K562 (cell line): ENCODE measurements at regions not wholly inside any gene's neighbourhood (a gene's known extent, or its start where the extent isn't known, plus 50 kb on each side); places are given as distances from the start of the nearest gene placed in this dataset.

ENCODE experiments used
- ATAC-seq: fragments of 200-7000 bp; cut with Tn5 transposase; 3 replicates; pipeline ENCODE4 v1.9.1; 2020; ENCODE audit warnings: moderate library complexity
- BruUV-seq: library from RNA; stranded (reverse); fragments of 400-500 nt; replicated peaks from 2 replicates; lab custom pipeline; 2021; lab: Mats Ljungman, UMichigan
- CTCF ChIA-PET: fragments of 300-600 bp; formaldehyde crosslinking; extraction: SDS; loops from one replicate; lab custom pipeline; 2021; ENCODE audit warnings: low intra/inter-chr PET ratio; lab: Yijun Ruan, JAX
- POLR2A ChIA-PET: fragments of 300-600, 350-650 bp; sonication (Branson Sonifier 250); formaldehyde crosslinking; extraction: SDS; loops from one replicate; lab custom pipeline; 2021; ENCODE audit warnings: antibody characterized with exemption, inconsistent platforms; lab: Yijun Ruan, JAX
- DNase-seq, 4 experiments: peaks; one replicate each; pipeline versions ENCODE4 v3.0.0 to v3.0.0-alpha.2; 2011 to 2018; ENCODE audit warnings: low spot score in 3 of 4, mixed read lengths in 3 of 4; ENCODE audit errors: extremely low read depth in 1 of 4
- FAIRE-seq: peaks from 2 replicates; lab custom pipeline; 2011; peaks lifted over from hg19 to GRCh38; lab: Jason Lieb, UNC
- H2AFZ ChIP-seq: 2 replicates; pipeline ENCODE4 v1.6.0; 2011; ENCODE audit warnings: low read depth, low read length, control low read depth, inconsistent platforms
- H3K27ac ChIP-seq: fragments of 200-600 bp; 3 replicates; pipeline ENCODE4 v1.8.0; 2011; ENCODE audit warnings: low read depth, mild to moderate bottlenecking, control low read depth, inconsistent platforms, low read length, moderate library complexity, mixed read lengths; ENCODE audit errors: extremely low read depth
- H3K27me3 ChIP-seq, 2 experiments: fragments of 300-600 bp in 1 of 2; 2 replicates in 1 of 2; 3 replicates in 1 of 2; pipeline versions ENCODE4 v1.6.0 to v1.8.0; 2011; ENCODE audit warnings: inconsistent platforms in 2 of 2, low read length in 2 of 2, mild to moderate bottlenecking in 1 of 2, mixed read lengths in 1 of 2, moderate library complexity in 1 of 2; ENCODE audit not compliant: control insufficient read depth in 2 of 2, insufficient read depth in 2 of 2
- H3K36me3 ChIP-seq: fragments of 300-600 bp; 3 replicates; pipeline ENCODE4 v1.8.0; 2011; ENCODE audit warnings: mild to moderate bottlenecking, low read length, inconsistent platforms; ENCODE audit not compliant: control insufficient read depth, insufficient read depth
- H3K4me1 ChIP-seq, 2 experiments: fragments of 200-600 bp in 1 of 2; replicated peaks in 1 of 2; 2 replicates in 1 of 2; 3 replicates in 1 of 2; pipeline versions ENCODE4 v1.5.1 to v1.8.0; 2011; ENCODE audit warnings: inconsistent platforms in 2 of 2, low read length in 2 of 2, mild to moderate bottlenecking in 1 of 2, mixed read lengths in 1 of 2, moderate library complexity in 1 of 2; ENCODE audit not compliant: control insufficient read depth in 2 of 2, insufficient read depth in 2 of 2
- H3K4me2 ChIP-seq: 2 replicates; pipeline ENCODE4 v1.6.1; 2011; ENCODE audit warnings: low read length, control low read depth, inconsistent platforms, mixed read lengths; ENCODE audit not compliant: insufficient read depth
- H3K4me3 ChIP-seq: fragments of 200-600 bp; sonication (generic), shearing (Covaris generic); 2 replicates; pipeline ENCODE4 v1.5.1; 2016; ENCODE audit warnings: control low read depth, inconsistent platforms
- H3K79me2 ChIP-seq: fragments of 200-600 bp; 3 replicates; pipeline ENCODE4 v1.8.0; 2011; ENCODE audit warnings: low read length, inconsistent platforms; ENCODE audit not compliant: control insufficient read depth, insufficient read depth
- H3K9ac ChIP-seq, 2 experiments: 2 replicates each; pipeline versions ENCODE4 v1.6.0 to v1.6.1; 2011; ENCODE audit warnings: low read depth in 2 of 2, low read length in 2 of 2, control low read depth in 1 of 2, inconsistent platforms in 1 of 2, mild to moderate bottlenecking in 1 of 2, mixed read lengths in 1 of 2; ENCODE audit not compliant: insufficient read depth in 1 of 2
- H3K9me1 ChIP-seq: one replicate; pipeline ENCODE4 v1.6.0; 2011; ENCODE audit warnings: inconsistent platforms, mild to moderate bottlenecking, low read length, moderate library complexity; ENCODE audit not compliant: control insufficient read depth, insufficient read depth
- H3K9me3 ChIP-seq: replicated peaks from 2 replicates; pipeline ENCODE4 v1.5.1; 2011; ENCODE audit warnings: low read depth, low read length, inconsistent platforms; ENCODE audit not compliant: control insufficient read depth, insufficient read depth
- H4K20me1 ChIP-seq: replicated peaks from 2 replicates; pipeline ENCODE4 v1.6.1; 2011; ENCODE audit warnings: low read length, inconsistent platforms, mixed read lengths; ENCODE audit not compliant: control insufficient read depth, insufficient read depth
- FOXA3 ChIP-seq, 2 experiments: fragments of 450-650 bp in 1 of 2; sonication (generic) in 1 of 2; formaldehyde crosslinking; IDR thresholded peaks in 1 of 2; conservative IDR thresholded peaks in 1 of 2; 2 replicates each; pipeline versions ENCODE4 v1.4.0 to v1.8.0; 2020 to 2022; ENCODE audit warnings: mild to moderate bottlenecking in 2 of 2, missing genetic modification reagents in 1 of 2
- MCM7 ChIP-seq, 2 experiments: fragments of 450-650 bp; IDR thresholded peaks; 2 replicates each; pipeline ENCODE4 v1.6.1; 2016 to 2018
- MTA3 ChIP-seq: fragments of 450-650 bp; formaldehyde crosslinking; IDR thresholded peaks from 2 replicates; pipeline ENCODE4 v1.6.1; 2017; ENCODE audit warnings: mild to moderate bottlenecking, borderline replicate concordance
- POU5F1 ChIP-seq: fragments of 150-350 bp; IDR thresholded peaks from 2 replicates; pipeline ENCODE4 v1.6.1; 2014; ENCODE audit warnings: borderline replicate concordance, low read length, low read depth, mild to moderate bottlenecking; ENCODE audit not compliant: partially characterized antibody
- PRPF4 ChIP-seq: fragments of 200-400 bp; formaldehyde crosslinking; IDR thresholded peaks from one replicate; pipeline ENCODE4 v1.6.1; 2017; ENCODE audit warnings: low read length, low read depth, mild to moderate bottlenecking; ENCODE audit not compliant: insufficient read depth, poor library complexity, severe bottlenecking
- RFX1 ChIP-seq: fragments of 450-650 bp; IDR thresholded peaks from 2 replicates; pipeline ENCODE4 v1.6.1; 2016; ENCODE audit warnings: mild to moderate bottlenecking, moderate library complexity
- SRSF9 ChIP-seq: fragments of 200-400 bp; formaldehyde crosslinking; IDR thresholded peaks from 2 replicates; pipeline ENCODE4 v1.6.1; 2017; ENCODE audit warnings: low read depth, low read length, borderline replicate concordance
- ZNF184 ChIP-seq: sonication (generic); formaldehyde crosslinking; IDR thresholded peaks from 2 replicates; pipeline ENCODE4 v1.5.0; 2020; ENCODE audit warnings: missing genetic modification reagents
- ZNF41 ChIP-seq: fragments of 250-450 bp; sonication (Bioruptor Pico); conservative IDR thresholded peaks from 2 replicates; pipeline ENCODE4 v1.4.0; 2020; ENCODE audit warnings: mild to moderate bottlenecking
- in situ Hi-C: fragments of 300-500 bp; cut with MboI; formaldehyde crosslinking; loops from 4 replicates; pipeline ENCODE4 v1.15.0; 2018; ENCODE audit warnings: inconsistent platforms, mixed read lengths
- intact Hi-C: fragments of 100-400 bp; cut with micrococcal nuclease; formaldehyde crosslinking; loops from 2 replicates; pipeline ENCODE4 v1.14.2; 2022
- TF ChIP-seq, protein P1 (sequence below): IDR thresholded peaks from 3 replicates; pipeline ENCODE4 v1.6.1; 2011; ENCODE audit warnings: borderline replicate concordance, mild to moderate bottlenecking, moderate library complexity; ENCODE audit not compliant: insufficient read length; ENCODE audit errors: extremely low read depth
- TF ChIP-seq, protein P2 (sequence below): fragments of 250-450 bp; sonication (Bioruptor Pico); IDR thresholded peaks from 2 replicates; pipeline ENCODE4 v1.4.0; 2020

DNA sequence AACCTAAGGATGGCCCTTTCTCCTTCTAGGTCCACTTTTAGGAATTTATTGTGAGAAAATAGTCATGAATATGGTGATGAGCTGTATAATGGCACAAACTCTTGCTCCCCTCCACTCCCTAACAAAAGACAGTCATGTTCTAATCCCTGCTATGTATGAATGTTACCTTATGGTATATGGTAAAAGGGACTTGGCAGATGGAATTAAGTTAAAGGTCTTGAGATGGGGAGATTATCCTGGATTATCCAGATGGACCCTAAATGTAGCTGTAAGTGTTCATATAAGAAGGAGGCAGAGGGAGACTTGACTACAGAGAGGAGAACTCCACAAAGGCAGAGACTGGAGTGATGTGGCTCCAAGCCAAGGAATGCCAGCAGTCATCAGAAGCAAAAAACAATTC, 296.1 kb downstream of the SOX9 start:
- in situ Hi-C loops (no loop called here), intact Hi-C loops (no loop called here)
- Histone ChIP-seq H3K4me2 (no peak overlapping the region), H3K27me3 (no peaks in the 10 kb centered on the region), H2AFZ (no peak overlapping the region), H3K9me1 (no peaks in the 10 kb centered on the region), H3K36me3 (no peaks in the 10 kb centered on the region), H3K9me3 (no peaks in the 10 kb centered on the region), H3K27ac (no peak overlapping the region), H3K9ac (no peak overlapping the region), H3K4me3 (no peak overlapping the region), H3K79me2 (no peaks in the 10 kb centered on the region), H3K4me1 (no peaks in the 10 kb centered on the region), H4K20me1 (no peaks in the 10 kb centered on the region)
- ATAC-seq (no peak), FAIRE-seq (no peak), DNase-seq (no peak)
- CTCF ChIA-PET, result no interaction called here
- POLR2A ChIA-PET, result no interaction called here
- no TSS peak for BruUV-seq
- TF ChIP-seq ZNF184 (CRISPR knock-in tag) (no peak), ZNF41 (CRISPR knock-in tag) (no peak), SRSF9 (no peak), RFX1 (no peak), FOXA3 (CRISPR knock-in tag; conservative IDR thresholded peaks at IDR 0.05 in 1 of 2, IDR thresholded peaks at IDR 0.05 in 1 of 2) (no peak), PRPF4 (no peak), MCM7 (IDR thresholded peaks at IDR 0.05) (no peak), MTA3 (no peak), POU5F1 (no peak)
- TF ChIP-seq, protein P1, sequence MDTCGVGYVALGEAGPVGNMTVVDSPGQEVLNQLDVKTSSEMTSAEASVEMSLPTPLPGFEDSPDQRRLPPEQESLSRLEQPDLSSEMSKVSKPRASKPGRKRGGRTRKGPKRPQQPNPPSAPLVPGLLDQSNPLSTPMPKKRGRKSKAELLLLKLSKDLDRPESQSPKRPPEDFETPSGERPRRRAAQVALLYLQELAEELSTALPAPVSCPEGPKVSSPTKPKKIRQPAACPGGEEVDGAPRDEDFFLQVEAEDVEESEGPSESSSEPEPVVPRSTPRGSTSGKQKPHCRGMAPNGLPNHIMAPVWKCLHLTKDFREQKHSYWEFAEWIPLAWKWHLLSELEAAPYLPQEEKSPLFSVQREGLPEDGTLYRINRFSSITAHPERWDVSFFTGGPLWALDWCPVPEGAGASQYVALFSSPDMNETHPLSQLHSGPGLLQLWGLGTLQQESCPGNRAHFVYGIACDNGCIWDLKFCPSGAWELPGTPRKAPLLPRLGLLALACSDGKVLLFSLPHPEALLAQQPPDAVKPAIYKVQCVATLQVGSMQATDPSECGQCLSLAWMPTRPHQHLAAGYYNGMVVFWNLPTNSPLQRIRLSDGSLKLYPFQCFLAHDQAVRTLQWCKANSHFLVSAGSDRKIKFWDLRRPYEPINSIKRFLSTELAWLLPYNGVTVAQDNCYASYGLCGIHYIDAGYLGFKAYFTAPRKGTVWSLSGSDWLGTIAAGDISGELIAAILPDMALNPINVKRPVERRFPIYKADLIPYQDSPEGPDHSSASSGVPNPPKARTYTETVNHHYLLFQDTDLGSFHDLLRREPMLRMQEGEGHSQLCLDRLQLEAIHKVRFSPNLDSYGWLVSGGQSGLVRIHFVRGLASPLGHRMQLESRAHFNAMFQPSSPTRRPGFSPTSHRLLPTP, result no peak
- TF ChIP-seq, protein P2, sequence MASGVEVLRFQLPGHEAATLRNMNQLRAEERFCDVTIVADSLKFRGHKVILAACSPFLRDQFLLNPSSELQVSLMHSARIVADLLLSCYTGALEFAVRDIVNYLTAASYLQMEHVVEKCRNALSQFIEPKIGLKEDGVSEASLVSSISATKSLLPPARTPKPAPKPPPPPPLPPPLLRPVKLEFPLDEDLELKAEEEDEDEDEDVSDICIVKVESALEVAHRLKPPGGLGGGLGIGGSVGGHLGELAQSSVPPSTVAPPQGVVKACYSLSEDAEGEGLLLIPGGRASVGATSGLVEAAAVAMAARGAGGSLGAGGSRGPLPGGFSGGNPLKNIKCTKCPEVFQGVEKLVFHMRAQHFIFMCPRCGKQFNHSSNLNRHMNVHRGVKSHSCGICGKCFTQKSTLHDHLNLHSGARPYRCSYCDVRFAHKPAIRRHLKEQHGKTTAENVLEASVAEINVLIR, result no peak
